GM06990 (cell line): ENCODE measurements at regions not wholly inside any gene's neighbourhood (a gene's known extent, or its start where the extent isn't known, plus 50 kb on each side); places are given as distances from the start of the nearest gene placed in this dataset.

Experiments used
- DNase-seq: peaks from one replicate; pipeline ENCODE4 v3.0.0-alpha.2; 2011; ENCODE audit not compliant: insufficient read length; ENCODE audit errors: extremely low read depth
- H3K27me3 ChIP-seq: replicated peaks from 2 replicates; pipeline ENCODE4 v1.6.0; 2011; ENCODE audit warnings: low read length; ENCODE audit not compliant: control insufficient read depth, insufficient read depth
- H3K36me3 ChIP-seq: 2 replicates; pipeline ENCODE4 v1.5.1; 2011; ENCODE audit warnings: low read length; ENCODE audit not compliant: control insufficient read depth, insufficient read depth
- H3K4me3 ChIP-seq: replicated peaks from 2 replicates; pipeline ENCODE4 v1.5.1; 2011; ENCODE audit warnings: low read depth, mild to moderate bottlenecking, control low read depth, low read length
- CTCF ChIP-seq: IDR thresholded peaks from 2 replicates; pipeline ENCODE4 v1.5.1; 2011; ENCODE audit warnings: low read length, control low read depth, mild to moderate bottlenecking, inconsistent platforms; ENCODE audit not compliant: insufficient read depth, poor library complexity, severe bottlenecking

- Histone ChIP-seq H3K4me3 (no peak overlapping the region), H3K36me3 (no peaks in the 10 kb centered on the region), H3K27me3 (no peaks in the 10 kb centered on the region)
- DNase-seq, result no peak
- TF ChIP-seq CTCF, result no peak
Observed at GRCh38 chr11:128375961-128376360, 211.4 kb downstream of the ETS1 start.

- H3K36me3 ChIP-seq, result no peaks in the 10 kb centered on the region
- TF ChIP-seq CTCF, result no peak
- no peaks in the 10 kb centered on the region for H3K27me3 ChIP-seq
- DNase-seq, result no peak
- no peak overlapping the region for H3K4me3 ChIP-seq
Observed at GRCh38 chr11:128374026-128374425, 213.3 kb downstream of the ETS1 start.

GRCh38 chr11:128372977-128373376 lies 214.4 kb downstream of the ETS1 start:
- Histone ChIP-seq H3K4me3 (no peak overlapping the region), H3K27me3 (no peaks in the 10 kb centered on the region), H3K36me3 (no peaks in the 10 kb centered on the region)
- DNase-seq, result no peak
- TF ChIP-seq CTCF, result no peak

GRCh38 chr11:128367573-128367972 lies 219.8 kb downstream of the ETS1 start:
- Histone ChIP-seq H3K4me3 (no peak overlapping the region), H3K27me3 (no peaks in the 10 kb centered on the region), H3K36me3 (no peaks in the 10 kb centered on the region)
- DNase-seq, result peak; percentile 32
- no peak for TF ChIP-seq CTCF

- no peak for TF ChIP-seq CTCF
- no peak for DNase-seq
- no peaks in the 10 kb centered on the region for H3K27me3 ChIP-seq
Observed at GRCh38 chr11:128365044-128365443, 222.3 kb downstream of the ETS1 start.

GRCh38 chr11:128361451-128362020 lies 225.8 kb downstream of the ETS1 start:
- DNase-seq, result no peak

More at GRCh38 chr11:128365044-128365443, 222.3 kb downstream of the ETS1 start:
- Histone ChIP-seq H3K4me3 (no peak overlapping the region), H3K36me3 (no peaks in the 10 kb centered on the region)

More at GRCh38 chr11:128361451-128362020, 225.8 kb downstream of the ETS1 start:
- Histone ChIP-seq H3K4me3 (no peak overlapping the region), H3K27me3 (no peaks in the 10 kb centered on the region), H3K36me3 (no peaks in the 10 kb centered on the region)
- no peak for TF ChIP-seq CTCF
